Mesothelial cell of epicardium (in vitro differentiated cells): ENCODE measurements at regions not wholly inside any gene's neighbourhood (a gene's known extent, or its start where the extent isn't known, plus 50 kb on each side); places are given as distances from the start of the nearest gene placed in this dataset.

Source experiments
- DNase-seq, 2 experiments: peaks; one replicate each; pipeline ENCODE4 v3.0.0; 2021; ENCODE audit warnings: low spot score in 2 of 2; ENCODE audit not compliant: unreplicated experiment in 2 of 2
- H3K27ac Mint-ChIP-seq: 2 replicates; pipeline ENCODE4 v1.8.0; 2021; ENCODE audit warnings: mixed read lengths
- H3K27me3 Mint-ChIP-seq: 2 replicates; pipeline ENCODE4 v1.8.0; 2021; ENCODE audit warnings: low read depth, mixed read lengths
- H3K36me3 Mint-ChIP-seq: 2 replicates; pipeline ENCODE4 v1.8.0; 2021; ENCODE audit warnings: mixed read lengths
- H3K4me1 Mint-ChIP-seq: 2 replicates; pipeline ENCODE4 v1.8.0; 2021; ENCODE audit warnings: mixed read lengths
- H3K4me3 Mint-ChIP-seq: 2 replicates; pipeline ENCODE4 v1.8.0; 2021; ENCODE audit warnings: mild to moderate bottlenecking, moderate library complexity, mixed read lengths
- H3K9me3 Mint-ChIP-seq: 2 replicates; pipeline ENCODE4 v1.8.0; 2021; ENCODE audit warnings: mixed read lengths
- CTCF ChIP-seq: fragments of 200-600 bp; sonication (generic); IDR thresholded peaks from one replicate; pipeline ENCODE4 v1.5.0; 2021; ENCODE audit warnings: antibody characterized with exemption; ENCODE audit not compliant: unreplicated experiment

- no peak overlapping the region for H3K27ac Mint-ChIP-seq
- H3K4me3 Mint-ChIP-seq, result no peak overlapping the region
- TF ChIP-seq CTCF, result no peak
- no peaks in the 10 kb centered on the region for H3K36me3 Mint-ChIP-seq
- peaks cover 25% of the 10 kb centered on the region for H3K4me1 Mint-ChIP-seq
- H3K27me3 Mint-ChIP-seq, result no peaks in the 10 kb centered on the region
- H3K9me3 Mint-ChIP-seq, result no peaks in the 10 kb centered on the region
- DNase-seq, result no peak
Measured at GRCh38 chr10:78385599-78385998, 351.9 kb downstream of the RPS24 start.

GRCh38 chr10:78386509-78386908, 352.8 kb downstream of the RPS24 start:
- Mint-ChIP-seq H3K4me1 (peaks cover 17% of the 10 kb centered on the region), H3K9me3 (no peaks in the 10 kb centered on the region), H3K36me3 (no peaks in the 10 kb centered on the region), H3K27me3 (no peaks in the 10 kb centered on the region), H3K4me3 (no peak overlapping the region), H3K27ac (no peak overlapping the region)
- TF ChIP-seq CTCF, result no peak
- no peak for DNase-seq

GRCh38 chr10:78388331-78389050, 354.8 kb downstream of the RPS24 start:
- H3K4me3 Mint-ChIP-seq, result no peak overlapping the region
- no peaks in the 10 kb centered on the region for H3K9me3 Mint-ChIP-seq
- no peaks in the 10 kb centered on the region for H3K36me3 Mint-ChIP-seq
- peaks cover 12% of the 10 kb centered on the region for H3K4me1 Mint-ChIP-seq
- DNase-seq, result no peak
- no peaks in the 10 kb centered on the region for H3K27me3 Mint-ChIP-seq
- no peak overlapping the region for H3K27ac Mint-ChIP-seq
- TF ChIP-seq CTCF, result no peak

GRCh38 chr10:78389419-78389818, 355.8 kb downstream of the RPS24 start:
- Mint-ChIP-seq H3K27me3 (no peaks in the 10 kb centered on the region), H3K9me3 (no peaks in the 10 kb centered on the region), H3K27ac (no peak overlapping the region), H3K4me1 (peaks cover 4% of the 10 kb centered on the region), H3K4me3 (no peak overlapping the region), H3K36me3 (no peaks in the 10 kb centered on the region)
- no peak for DNase-seq
- no peak for TF ChIP-seq CTCF

- Mint-ChIP-seq H3K4me3 (no peak overlapping the region), H3K27me3 (no peaks in the 10 kb centered on the region), H3K9me3 (no peaks in the 10 kb centered on the region), H3K4me1 (peaks cover 4% of the 10 kb centered on the region), H3K27ac (no peak overlapping the region), H3K36me3 (no peaks in the 10 kb centered on the region)
- no peak for TF ChIP-seq CTCF
- no peak for DNase-seq
Measured at GRCh38 chr10:78390051-78390450, 356.4 kb downstream of the RPS24 start.
